ENCODE measurements at regions not wholly inside any gene's neighbourhood (a gene's known extent, or its start where the extent isn't known, plus 50 kb on each side); places are given as distances from the start of the nearest gene placed in this dataset.

DNA sequence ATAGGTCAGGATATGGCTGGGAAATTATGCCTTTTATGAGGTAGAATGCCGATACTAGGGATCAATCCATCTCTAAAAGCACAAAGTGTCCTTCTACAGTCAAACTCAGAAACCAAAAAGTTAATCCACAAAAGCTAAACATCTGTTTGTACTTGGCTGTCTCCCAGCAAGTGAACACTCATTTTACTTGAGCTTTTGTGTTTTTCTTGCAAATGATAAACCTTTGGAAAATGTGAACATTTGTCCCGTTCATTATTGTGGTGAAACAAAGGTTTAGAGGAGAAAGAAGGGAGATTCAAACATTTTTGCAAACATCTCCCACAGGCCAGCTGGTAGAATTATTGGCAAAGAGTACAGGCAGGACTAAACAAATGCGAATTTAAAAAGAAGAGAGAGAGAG lies 300.6 kb upstream of the SPANXN1 start (continued):
- TF ChIP-seq AHDC1 (CRISPR knock-in tag; IDR thresholded peaks at IDR 0.05; ENCODE audit: borderline replicate concordance): no peak

Measured in HepG2 (cell line).